HepG2 (cell line): ENCODE measurements at regions not wholly inside any gene's neighbourhood (a gene's known extent, or its start where the extent isn't known, plus 50 kb on each side); places are given as distances from the start of the nearest gene placed in this dataset.

Source experiments
- GLI4 ChIP-seq: sonication (generic); formaldehyde crosslinking; IDR thresholded peaks from 2 replicates; pipeline ENCODE4 v1.5.1; 2020; ENCODE audit warnings: missing genetic modification reagents, mild to moderate bottlenecking, moderate library complexity, borderline replicate concordance
- HMG20B ChIP-seq: conservative IDR thresholded peaks from 2 replicates; pipeline ENCODE4 v1.6.1; 2016; ENCODE audit warnings: missing genetic modification reagents, missing compliant biosample characterization
- KDM6A ChIP-seq: IDR thresholded peaks from 2 replicates; pipeline ENCODE4 v1.6.1; 2016; ENCODE audit warnings: low read depth
- MIXL1 ChIP-seq: IDR thresholded peaks from 2 replicates; pipeline ENCODE4 v1.6.1; 2016
- NCOR1 ChIP-seq: fragments of 200-600 bp; sonication (generic); IDR thresholded peaks from 2 replicates; pipeline ENCODE4 v1.7.0; 2017; ENCODE audit warnings: antibody characterized with exemption, low read length, borderline replicate concordance
- ZBTB1 ChIP-seq: sonication (generic); formaldehyde crosslinking; IDR thresholded peaks from 2 replicates; pipeline ENCODE4 v1.4.0; 2020; ENCODE audit warnings: missing genetic modification reagents, borderline replicate concordance
- ZNF24 ChIP-seq: fragments of 450-650 bp; IDR thresholded peaks from 2 replicates; pipeline ENCODE4 v1.6.1; 2017; ENCODE audit warnings: antibody characterized with exemption, mild to moderate bottlenecking
- TF ChIP-seq, protein P1 (sequence below): sonication (generic); formaldehyde crosslinking; IDR thresholded peaks from 2 replicates; pipeline ENCODE4 v1.4.0; 2020; ENCODE audit warnings: mild to moderate bottlenecking, missing genetic modification reagents
- TF ChIP-seq, protein P2 (sequence below): sonication (generic); formaldehyde crosslinking; IDR thresholded peaks from 2 replicates; pipeline ENCODE4 v1.4.0; 2020; ENCODE audit warnings: mild to moderate bottlenecking, low read depth, missing genetic modification reagents
- TF ChIP-seq, protein P3 (sequence below): sonication (generic); formaldehyde crosslinking; IDR thresholded peaks from 2 replicates; pipeline ENCODE4 v1.8.0; 2022; ENCODE audit warnings: missing genetic modification reagents, mild to moderate bottlenecking, borderline replicate concordance

DNA sequence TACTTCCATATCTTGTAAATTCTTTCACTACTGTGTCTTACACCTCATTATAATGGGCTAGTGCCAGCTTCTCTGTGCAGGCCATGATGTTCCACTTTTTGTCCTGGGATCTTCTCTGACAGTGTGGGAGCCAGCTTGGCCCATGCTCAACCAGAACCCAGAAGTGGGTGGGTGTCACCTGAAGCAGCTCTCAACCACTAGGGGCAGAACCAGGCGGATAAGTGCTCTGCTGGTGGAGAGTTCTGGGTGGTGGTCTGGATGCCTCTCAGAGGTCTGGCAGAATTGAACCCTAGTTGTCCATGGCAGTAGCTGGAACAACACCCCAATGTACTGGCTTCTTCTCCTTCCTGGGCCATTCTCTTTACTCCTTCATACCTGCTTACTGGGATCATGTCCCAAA lies 254.1 kb upstream of the N4BP1 start (continued):
- TF ChIP-seq, protein P1, sequence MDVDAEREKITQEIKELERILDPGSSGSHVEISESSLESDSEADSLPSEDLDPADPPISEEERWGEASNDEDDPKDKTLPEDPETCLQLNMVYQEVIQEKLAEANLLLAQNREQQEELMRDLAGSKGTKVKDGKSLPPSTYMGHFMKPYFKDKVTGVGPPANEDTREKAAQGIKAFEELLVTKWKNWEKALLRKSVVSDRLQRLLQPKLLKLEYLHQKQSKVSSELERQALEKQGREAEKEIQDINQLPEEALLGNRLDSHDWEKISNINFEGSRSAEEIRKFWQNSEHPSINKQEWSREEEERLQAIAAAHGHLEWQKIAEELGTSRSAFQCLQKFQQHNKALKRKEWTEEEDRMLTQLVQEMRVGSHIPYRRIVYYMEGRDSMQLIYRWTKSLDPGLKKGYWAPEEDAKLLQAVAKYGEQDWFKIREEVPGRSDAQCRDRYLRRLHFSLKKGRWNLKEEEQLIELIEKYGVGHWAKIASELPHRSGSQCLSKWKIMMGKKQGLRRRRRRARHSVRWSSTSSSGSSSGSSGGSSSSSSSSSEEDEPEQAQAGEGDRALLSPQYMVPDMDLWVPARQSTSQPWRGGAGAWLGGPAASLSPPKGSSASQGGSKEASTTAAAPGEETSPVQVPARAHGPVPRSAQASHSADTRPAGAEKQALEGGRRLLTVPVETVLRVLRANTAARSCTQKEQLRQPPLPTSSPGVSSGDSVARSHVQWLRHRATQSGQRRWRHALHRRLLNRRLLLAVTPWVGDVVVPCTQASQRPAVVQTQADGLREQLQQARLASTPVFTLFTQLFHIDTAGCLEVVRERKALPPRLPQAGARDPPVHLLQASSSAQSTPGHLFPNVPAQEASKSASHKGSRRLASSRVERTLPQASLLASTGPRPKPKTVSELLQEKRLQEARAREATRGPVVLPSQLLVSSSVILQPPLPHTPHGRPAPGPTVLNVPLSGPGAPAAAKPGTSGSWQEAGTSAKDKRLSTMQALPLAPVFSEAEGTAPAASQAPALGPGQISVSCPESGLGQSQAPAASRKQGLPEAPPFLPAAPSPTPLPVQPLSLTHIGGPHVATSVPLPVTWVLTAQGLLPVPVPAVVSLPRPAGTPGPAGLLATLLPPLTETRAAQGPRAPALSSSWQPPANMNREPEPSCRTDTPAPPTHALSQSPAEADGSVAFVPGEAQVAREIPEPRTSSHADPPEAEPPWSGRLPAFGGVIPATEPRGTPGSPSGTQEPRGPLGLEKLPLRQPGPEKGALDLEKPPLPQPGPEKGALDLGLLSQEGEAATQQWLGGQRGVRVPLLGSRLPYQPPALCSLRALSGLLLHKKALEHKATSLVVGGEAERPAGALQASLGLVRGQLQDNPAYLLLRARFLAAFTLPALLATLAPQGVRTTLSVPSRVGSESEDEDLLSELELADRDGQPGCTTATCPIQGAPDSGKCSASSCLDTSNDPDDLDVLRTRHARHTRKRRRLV (CRISPR knock-in tag), result no peak
- no peak for TF ChIP-seq KDM6A
- TF ChIP-seq ZBTB1 (CRISPR knock-in tag), result no peak
- no peak for TF ChIP-seq NCOR1
- TF ChIP-seq GLI4, result no peak
- TF ChIP-seq, protein P2, sequence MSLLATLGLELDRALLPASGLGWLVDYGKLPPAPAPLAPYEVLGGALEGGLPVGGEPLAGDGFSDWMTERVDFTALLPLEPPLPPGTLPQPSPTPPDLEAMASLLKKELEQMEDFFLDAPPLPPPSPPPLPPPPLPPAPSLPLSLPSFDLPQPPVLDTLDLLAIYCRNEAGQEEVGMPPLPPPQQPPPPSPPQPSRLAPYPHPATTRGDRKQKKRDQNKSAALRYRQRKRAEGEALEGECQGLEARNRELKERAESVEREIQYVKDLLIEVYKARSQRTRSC (CRISPR knock-in tag), result no peak
- no peak for TF ChIP-seq MIXL1 (CRISPR knock-in tag)
- no peak for TF ChIP-seq ZNF24
- TF ChIP-seq, protein P3, sequence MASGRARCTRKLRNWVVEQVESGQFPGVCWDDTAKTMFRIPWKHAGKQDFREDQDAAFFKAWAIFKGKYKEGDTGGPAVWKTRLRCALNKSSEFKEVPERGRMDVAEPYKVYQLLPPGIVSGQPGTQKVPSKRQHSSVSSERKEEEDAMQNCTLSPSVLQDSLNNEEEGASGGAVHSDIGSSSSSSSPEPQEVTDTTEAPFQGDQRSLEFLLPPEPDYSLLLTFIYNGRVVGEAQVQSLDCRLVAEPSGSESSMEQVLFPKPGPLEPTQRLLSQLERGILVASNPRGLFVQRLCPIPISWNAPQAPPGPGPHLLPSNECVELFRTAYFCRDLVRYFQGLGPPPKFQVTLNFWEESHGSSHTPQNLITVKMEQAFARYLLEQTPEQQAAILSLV (CRISPR knock-in tag), result no peak
- TF ChIP-seq HMG20B, result no peak
